GM18499 (cell line): ENCODE measurements at regions not wholly inside any gene's neighbourhood (a gene's known extent, or its start where the extent isn't known, plus 50 kb on each side); places are given as distances from the start of the nearest gene placed in this dataset.
A peak's percentile ranks its signal among the peaks of the same experiment; 100 is the strongest.
"Not testable (repeated sequence)": the region's sequence is repeated elsewhere in the genome, so short reads cannot be mapped to it uniquely, and the experiment has no call there.

Source experiments
- ATAC-seq: cut with Tn5 transposase; IDR thresholded peaks from one replicate; pipeline ENCODE4 v1.9.1; 2021; ENCODE audit warnings: moderate number of reproducible peaks; ENCODE audit not compliant: insufficient read depth, unreplicated experiment

DNA sequence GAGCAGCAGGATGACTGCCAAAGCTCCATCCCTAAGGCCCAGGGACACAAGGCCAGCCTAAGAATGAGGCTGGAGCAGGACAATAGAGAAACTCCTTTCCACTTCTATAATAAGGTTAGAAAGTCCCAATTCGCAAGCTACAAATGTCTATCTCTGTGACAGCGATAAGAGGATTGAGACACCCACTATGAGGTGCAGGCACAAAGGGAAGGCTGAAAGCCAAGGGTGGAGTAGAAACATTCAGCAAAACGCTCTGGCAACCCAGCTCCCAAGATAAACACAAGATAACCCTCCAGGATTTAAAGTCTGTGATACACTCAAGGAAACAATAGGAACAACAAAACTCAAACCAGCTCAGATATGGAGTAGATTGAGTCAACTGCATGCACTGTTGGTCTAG is 418.0 kb upstream of the UBE2E3 start:
- ATAC-seq, result no peak

- ATAC-seq, result no peak
Observed at GRCh38 chr2:180559771-180560170, 420.6 kb upstream of the UBE2E3 start.

- no peak for ATAC-seq
Observed at GRCh38 chr2:180559038-180559437, 421.4 kb upstream of the UBE2E3 start.

DNA sequence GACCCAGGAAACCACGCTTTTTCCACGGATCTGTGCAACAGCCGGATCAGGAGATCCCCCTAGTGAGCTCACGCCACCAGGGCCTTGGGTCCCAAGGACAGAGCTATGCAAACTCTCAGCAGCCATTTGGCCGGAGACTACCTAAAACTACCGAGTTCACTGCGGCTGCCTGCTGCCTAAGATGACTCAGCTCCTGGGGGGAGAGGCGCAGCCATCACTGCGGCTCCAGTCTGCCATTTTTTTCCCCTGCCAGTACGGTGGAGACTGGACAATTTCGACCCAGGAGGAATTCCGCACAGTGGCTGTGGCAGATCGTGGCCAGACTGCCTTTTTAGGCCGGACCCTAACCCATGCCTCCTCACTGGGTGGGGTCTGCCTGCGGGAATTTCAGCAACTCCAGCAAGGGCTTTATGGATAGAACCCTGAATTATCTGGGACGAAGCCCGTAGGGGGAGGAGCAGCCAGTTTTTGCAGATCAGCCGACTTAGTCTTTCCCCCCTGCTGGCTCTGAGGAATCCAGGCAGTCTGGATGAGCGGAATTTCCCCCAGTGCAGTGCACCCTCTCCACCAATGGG is 424.9 kb upstream of the UBE2E3 start:
- no peak for ATAC-seq

DNA sequence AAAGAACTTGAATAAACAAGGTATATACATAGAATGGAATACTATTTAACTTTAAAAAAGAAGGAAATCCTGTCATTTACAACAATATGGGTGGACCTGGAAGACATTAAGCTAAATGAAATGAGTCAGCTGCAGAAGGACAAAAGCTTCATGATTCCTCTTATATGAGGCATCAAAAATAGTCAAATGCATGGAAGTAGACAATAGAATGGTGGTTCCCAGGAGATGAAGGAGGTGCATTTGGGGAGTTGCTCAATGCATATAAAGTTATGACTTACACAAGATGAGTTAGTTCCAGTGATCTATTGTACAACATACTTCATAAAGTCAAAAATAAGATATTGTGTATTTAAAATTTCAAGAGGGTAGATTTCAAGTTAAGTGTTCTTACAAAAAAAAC is 426.1 kb upstream of the UBE2E3 start:
- no peak for ATAC-seq

- ATAC-seq, result no peak
Observed at GRCh38 chr2:180553094-180553715, 427.2 kb upstream of the UBE2E3 start.

DNA sequence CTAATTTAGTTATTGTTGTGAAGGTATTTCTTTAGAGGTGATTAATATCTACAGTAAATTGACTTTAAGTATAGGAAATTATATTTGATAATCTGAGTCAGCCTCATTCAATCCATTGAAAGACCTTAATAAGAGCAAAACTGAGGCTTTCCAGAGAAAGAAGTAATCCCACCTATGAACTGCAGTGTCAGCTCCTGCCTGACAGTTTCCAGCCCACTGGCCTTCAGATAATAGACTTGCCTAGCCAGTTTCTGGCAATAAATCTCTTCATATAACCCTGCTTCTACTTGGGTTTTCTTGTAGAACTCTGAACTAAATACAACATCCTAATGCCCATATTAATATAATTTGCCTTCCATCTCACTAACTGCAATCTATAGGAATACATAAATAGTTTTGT is 437.9 kb upstream of the UBE2E3 start:
- no peak for ATAC-seq

DNA sequence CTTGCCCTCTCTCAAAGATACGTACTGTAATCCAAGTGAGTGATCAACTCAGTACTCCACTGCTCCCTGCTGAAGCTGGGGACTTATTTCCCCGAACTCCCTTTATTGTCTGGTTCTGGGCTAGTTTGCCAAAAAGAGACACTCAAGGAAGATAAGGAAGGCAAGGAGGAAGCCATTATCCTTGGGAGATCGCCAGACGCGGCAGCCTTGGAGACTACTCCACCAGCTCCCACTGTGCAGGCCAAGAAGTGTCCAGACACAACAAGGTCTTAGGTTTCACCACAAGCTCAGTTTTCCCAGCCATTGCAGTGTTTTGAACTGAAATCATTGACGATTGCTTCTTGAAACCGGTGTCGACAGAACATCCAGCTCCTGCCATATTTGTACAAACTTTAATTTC is 439.6 kb upstream of the UBE2E3 start:
- no peak for ATAC-seq

DNA sequence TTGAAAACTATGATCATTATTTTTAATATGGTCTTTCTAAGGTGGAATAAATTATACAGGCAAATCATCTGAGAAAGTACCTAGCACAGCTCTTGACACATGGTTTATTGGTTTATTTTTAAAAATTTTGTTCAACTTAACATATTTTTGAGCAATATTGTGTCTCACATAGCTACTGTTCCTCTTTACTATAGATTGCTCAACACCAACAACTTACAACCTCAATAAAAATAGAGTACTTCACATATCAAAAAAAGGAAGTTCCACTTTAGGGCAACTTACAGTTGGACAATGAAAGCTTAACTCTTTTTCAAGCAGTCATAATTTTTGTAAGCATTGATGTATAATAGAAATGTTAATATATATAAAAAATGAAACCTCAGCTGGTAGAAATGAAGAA is 440.9 kb upstream of the UBE2E3 start:
- no peak for ATAC-seq

DNA sequence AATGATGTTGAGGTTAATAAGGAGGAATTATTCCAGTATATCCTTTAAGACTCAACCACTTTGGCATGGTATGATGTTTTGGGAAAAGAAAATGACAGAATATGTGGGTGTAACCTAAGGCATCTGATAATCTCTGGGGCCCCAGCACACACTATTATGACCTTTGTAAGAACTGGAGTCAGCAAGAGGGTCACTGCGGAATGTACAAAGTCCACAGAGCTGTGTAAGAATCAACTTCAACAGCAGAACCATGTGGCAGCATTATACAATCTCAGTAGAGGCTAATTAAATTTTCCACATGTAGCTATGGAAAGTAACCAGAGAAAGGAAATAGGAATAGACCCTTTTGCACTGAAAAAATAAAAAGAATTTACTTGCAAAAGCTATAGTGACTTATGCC is 445.1 kb upstream of the UBE2E3 start:
- ATAC-seq, result no peak

DNA sequence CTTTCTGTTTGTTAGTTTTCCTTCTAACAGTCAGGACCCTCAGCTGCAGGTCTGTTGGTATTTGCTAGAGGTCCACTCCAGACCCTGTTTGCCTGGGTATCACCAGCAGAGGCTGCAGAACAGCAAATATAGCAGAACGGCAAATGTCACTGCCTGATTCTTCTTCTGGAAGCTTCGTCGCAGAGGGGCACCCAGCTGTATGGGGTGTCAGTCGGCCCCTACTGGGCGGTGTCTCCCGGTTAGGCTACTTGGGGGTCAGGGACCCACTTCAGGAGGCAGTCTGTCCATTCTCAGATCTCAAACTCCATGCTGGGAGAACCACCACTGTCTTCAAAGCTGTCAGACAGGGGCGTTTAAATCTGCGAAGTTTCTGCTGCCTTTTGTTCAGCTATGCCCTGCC is 448.6 kb upstream of the UBE2E3 start:
- ATAC-seq, result not testable (repeated sequence)

GRCh38 chr2:180524499-180524898 is 455.9 kb upstream of the UBE2E3 start:
- no peak for ATAC-seq

- no peak for ATAC-seq
Observed at GRCh38 chr2:180523621-180524340, 456.6 kb upstream of the UBE2E3 start.

DNA sequence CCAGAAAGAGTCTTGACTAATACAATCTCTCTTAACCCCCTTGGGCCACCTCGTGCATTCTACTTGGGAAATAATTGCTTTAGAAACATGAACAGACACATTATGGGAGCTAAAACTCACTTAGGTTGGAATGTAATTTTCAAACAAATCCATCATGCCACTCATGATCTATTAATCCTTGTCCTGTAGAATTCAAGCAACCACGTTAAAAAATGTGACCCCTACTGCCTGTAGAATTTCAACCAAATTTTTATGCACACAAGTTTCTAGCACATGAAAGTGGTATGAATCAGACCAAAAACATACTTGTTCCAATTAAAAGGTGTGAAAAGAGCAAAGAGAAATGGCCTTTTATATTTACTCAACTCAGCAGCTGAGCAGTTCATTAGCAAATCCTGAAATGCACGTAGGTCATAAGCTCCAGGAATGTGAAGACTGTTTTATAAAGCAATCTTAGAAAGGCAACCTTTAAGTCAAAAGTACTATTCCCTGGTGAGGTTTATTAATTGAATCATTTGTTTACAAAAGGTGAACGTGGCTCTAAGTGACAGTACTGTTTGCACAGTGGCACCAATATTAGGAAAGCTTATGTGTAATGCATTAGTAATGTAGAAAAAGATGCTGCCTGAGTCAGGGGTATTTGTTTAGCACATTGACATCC is 459.4 kb upstream of the UBE2E3 start:
- no peak for ATAC-seq

- no peak for ATAC-seq
Observed at GRCh38 chr2:180520206-180520605, 460.2 kb upstream of the UBE2E3 start.

GRCh38 chr2:180519276-180519675 is 461.1 kb upstream of the UBE2E3 start:
- ATAC-seq, result no peak

- ATAC-seq, result peak; percentile 54
Observed at GRCh38 chr2:180516232-180516631, 464.2 kb upstream of the UBE2E3 start.

GRCh38 chr2:180513389-180513788 is 467.0 kb upstream of the UBE2E3 start:
- ATAC-seq, result no peak

DNA sequence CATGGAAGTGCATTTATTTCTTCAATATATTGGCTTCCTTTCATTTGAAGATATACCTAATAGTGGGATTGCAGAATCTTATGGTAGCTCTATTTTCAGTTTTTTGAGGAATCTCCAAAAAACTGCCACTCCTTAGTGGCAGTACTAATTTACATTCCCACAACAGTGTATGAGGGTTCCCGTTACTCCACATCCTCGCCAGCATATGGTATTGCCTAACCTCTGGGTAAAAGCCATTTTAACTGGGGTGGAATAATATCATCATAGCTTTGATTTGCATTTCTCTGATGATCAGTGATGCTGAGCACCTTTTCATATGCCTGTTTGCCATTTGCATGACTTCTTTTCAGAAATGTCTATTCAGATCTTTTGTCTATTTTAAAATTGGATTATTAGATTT is 471.9 kb upstream of the UBE2E3 start:
- no peak for ATAC-seq

- no peak for ATAC-seq
Observed at GRCh38 chr2:180507028-180507427, 473.4 kb upstream of the UBE2E3 start.

DNA sequence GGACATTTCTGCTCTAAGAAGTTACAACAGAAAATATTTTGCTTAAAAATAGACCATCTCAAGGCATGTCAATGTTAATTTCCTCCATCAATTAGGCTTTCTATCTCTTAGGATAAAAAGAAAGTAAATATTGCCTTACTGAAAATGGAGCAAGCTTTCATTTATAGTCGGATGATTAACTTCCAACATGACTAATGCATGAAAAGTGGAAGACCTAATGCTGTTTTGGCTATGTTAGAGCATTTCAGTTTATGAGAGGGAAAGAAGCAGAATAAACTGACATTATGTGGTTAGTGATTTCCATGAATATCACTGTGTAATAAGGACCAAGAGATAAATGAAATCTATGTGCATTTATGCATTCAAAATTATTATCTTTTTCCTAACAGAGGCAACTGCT is 475.2 kb upstream of the UBE2E3 start:
- ATAC-seq, result no peak
